Lower leg skin (tissue), 3 donors: ENCODE measurements at regions not wholly inside any gene's neighbourhood (a gene's known extent, or its start where the extent isn't known, plus 50 kb on each side); places are given as distances from the start of the nearest gene placed in this dataset.

ENCODE experiments used
- CTCF ChIP-seq, 3 donors: fragments of 450-650 bp; IDR thresholded peaks; one replicate each; pipeline ENCODE4 v1.5.1; 2016; ENCODE audit warnings: antibody characterized with exemption in 3 of 3, mild to moderate bottlenecking in 3 of 3, moderate library complexity in 2 of 3
- POLR2A ChIP-seq, 2 donors: fragments of 450-650 bp; IDR thresholded peaks; one replicate each; pipeline ENCODE4 v1.6.1; 2016 to 2017; ENCODE audit warnings: antibody characterized with exemption in 2 of 2, mild to moderate bottlenecking in 1 of 2, moderate library complexity in 1 of 2

DNA sequence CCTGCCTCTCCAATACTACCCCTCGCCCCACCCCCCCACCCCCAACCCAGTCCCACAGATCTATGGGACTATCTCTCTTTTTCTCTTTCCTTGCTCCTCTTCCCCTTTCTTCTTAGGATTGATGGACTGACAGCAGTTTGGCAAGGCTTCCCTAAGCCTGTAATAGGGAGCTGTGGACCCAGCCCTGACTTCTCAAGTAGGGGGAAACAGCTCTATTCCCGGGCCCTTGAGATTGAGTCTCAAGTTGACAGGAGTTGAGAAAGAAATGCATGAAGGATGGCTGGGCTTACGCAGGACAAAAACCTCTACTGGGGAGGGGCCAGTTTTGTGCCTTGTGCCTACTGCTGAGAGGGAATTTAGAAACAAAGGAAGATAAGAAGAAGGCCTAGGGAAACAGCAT lies 60.4 kb downstream of the SMUG1 start:
- TF ChIP-seq CTCF (IDR thresholded peaks at IDR 0.05) (no peak), POLR2A (IDR thresholded peaks at IDR 0.05) (no peak)
